HEK293 (cell line): ENCODE measurements at regions not wholly inside any gene's neighbourhood (a gene's known extent, or its start where the extent isn't known, plus 50 kb on each side); places are given as distances from the start of the nearest gene placed in this dataset.

Experiments used
- CTCF ChIA-PET: fragments of 350-600 bp; formaldehyde crosslinking; extraction: SDS; loops from one replicate; lab custom pipeline; 2021; ENCODE audit warnings: antibody characterized with exemption; lab: Yijun Ruan, JAX
- POLR2A ChIA-PET: fragments of 300-600 bp; formaldehyde crosslinking; extraction: SDS; loops from one replicate; lab custom pipeline; 2020; ENCODE audit warnings: antibody characterized with exemption, inconsistent platforms; lab: Yijun Ruan, JAX
- H3K27ac ChIP-seq: fragments of 200-500 bp; sonication (Bioruptor generic); 2 replicates; pipeline ENCODE4 v1.5.1; 2014; ENCODE audit warnings: low read depth, low read length, control low read depth, inconsistent platforms; ENCODE audit errors: extremely low read depth
- H3K36me3 ChIP-seq, 2 experiments: fragments of 200-500 bp in 1 of 2; sonication (Bioruptor generic) in 1 of 2; 1 replicate in 1 of 2; 2 replicates in 1 of 2; pipeline ENCODE4 v1.5.1; 2014 to 2017; ENCODE audit warnings: inconsistent platforms in 2 of 2, low read length in 2 of 2; ENCODE audit not compliant: control insufficient read depth in 2 of 2, insufficient read depth in 1 of 2
- H3K4me1 ChIP-seq: fragments of 200-500 bp; sonication (Bioruptor generic); 2 replicates; pipeline ENCODE4 v1.5.1; 2014; ENCODE audit warnings: mild to moderate bottlenecking, low read length, inconsistent platforms; ENCODE audit not compliant: control insufficient read depth, insufficient read depth
- H3K4me3 ChIP-seq: 2 replicates; pipeline ENCODE4 v1.5.1; 2011; ENCODE audit warnings: low read depth, mild to moderate bottlenecking, control low read depth, low read length, moderate library complexity
- H3K9me3 ChIP-seq: fragments of 200-500 bp; sonication (Bioruptor generic); 2 replicates; pipeline ENCODE4 v1.5.1; 2014; ENCODE audit warnings: low read depth, low read length, inconsistent platforms; ENCODE audit not compliant: control insufficient read depth, insufficient read depth
- KLF7 ChIP-seq: fragments of 450-650 bp; formaldehyde crosslinking; IDR thresholded peaks from 2 replicates; pipeline ENCODE4 v1.5.1; 2016; ENCODE audit warnings: missing biosample characterization, missing genetic modification characterization, borderline replicate concordance
- TRIM28 ChIP-seq: IDR thresholded peaks from 2 replicates; pipeline ENCODE4 v1.6.1; 2011; ENCODE audit warnings: low read length, control low read depth, borderline replicate concordance
- ZBTB8A ChIP-seq: fragments of 450-650 bp; formaldehyde crosslinking; IDR thresholded peaks from 2 replicates; pipeline ENCODE4 v1.5.1; 2016; ENCODE audit warnings: missing biosample characterization, missing genetic modification characterization
- ZFP69B ChIP-seq: fragments of 450-650 bp; formaldehyde crosslinking; IDR thresholded peaks from 2 replicates; pipeline ENCODE4 v1.5.1; 2016; ENCODE audit warnings: missing biosample characterization, missing genetic modification characterization
- ZNF140 ChIP-seq: fragments of 450-650 bp; formaldehyde crosslinking; IDR thresholded peaks from 2 replicates; pipeline ENCODE4 v1.5.1; 2016; ENCODE audit warnings: missing biosample characterization, missing genetic modification characterization
- ZNF155 ChIP-seq: fragments of 450-650 bp; formaldehyde crosslinking; IDR thresholded peaks from 2 replicates; pipeline ENCODE4 v1.5.1; 2016; ENCODE audit warnings: missing biosample characterization, missing genetic modification characterization
- ZNF175 ChIP-seq: fragments of 450-650 bp; formaldehyde crosslinking; IDR thresholded peaks from 2 replicates; pipeline ENCODE4 v1.5.1; 2016; ENCODE audit warnings: missing biosample characterization, missing genetic modification characterization
- ZNF202 ChIP-seq: fragments of 450-650 bp; formaldehyde crosslinking; IDR thresholded peaks from 2 replicates; pipeline ENCODE4 v1.5.1; 2016; ENCODE audit warnings: missing biosample characterization, missing genetic modification characterization, borderline replicate concordance
- ZNF223 ChIP-seq: fragments of 450-650 bp; formaldehyde crosslinking; IDR thresholded peaks from 2 replicates; pipeline ENCODE4 v1.5.1; 2016; ENCODE audit warnings: missing biosample characterization, missing genetic modification characterization
- ZNF248 ChIP-seq: fragments of 450-650 bp; formaldehyde crosslinking; IDR thresholded peaks from 2 replicates; pipeline ENCODE4 v1.5.1; 2017; ENCODE audit warnings: missing biosample characterization, missing genetic modification characterization
- ZNF302 ChIP-seq: fragments of 450-650 bp; formaldehyde crosslinking; IDR thresholded peaks from 2 replicates; pipeline ENCODE4 v1.5.1; 2016; ENCODE audit warnings: missing biosample characterization, missing genetic modification characterization, low read depth
- ZNF394 ChIP-seq: fragments of 450-650 bp; formaldehyde crosslinking; IDR thresholded peaks from 2 replicates; pipeline ENCODE4 v1.5.1; 2016; ENCODE audit warnings: missing biosample characterization, missing genetic modification characterization, mild to moderate bottlenecking, moderate library complexity, borderline replicate concordance
- ZNF548 ChIP-seq: fragments of 450-650 bp; formaldehyde crosslinking; IDR thresholded peaks from 2 replicates; pipeline ENCODE4 v1.5.1; 2016; ENCODE audit warnings: missing biosample characterization, missing genetic modification characterization
- ZNF549 ChIP-seq: fragments of 450-650 bp; IDR thresholded peaks from 2 replicates; pipeline ENCODE4 v1.5.1; 2018; ENCODE audit warnings: missing biosample characterization, missing genetic modification characterization, mild to moderate bottlenecking, inconsistent platforms, moderate library complexity
- ZNF560 ChIP-seq: fragments of 450-650 bp; formaldehyde crosslinking; IDR thresholded peaks from 2 replicates; pipeline ENCODE4 v1.5.1; 2017; ENCODE audit warnings: missing biosample characterization, missing genetic modification characterization, borderline replicate concordance
- ZNF621 ChIP-seq: fragments of 450-650 bp; formaldehyde crosslinking; IDR thresholded peaks from 2 replicates; pipeline ENCODE4 v1.5.1; 2017; ENCODE audit warnings: missing biosample characterization, missing genetic modification characterization
- ZNF677 ChIP-seq: fragments of 450-650 bp; IDR thresholded peaks from 2 replicates; pipeline ENCODE4 v1.5.0; 2018; ENCODE audit warnings: missing biosample characterization, mild to moderate bottlenecking, missing genetic modification characterization, moderate library complexity
- ZXDB ChIP-seq: fragments of 450-650 bp; formaldehyde crosslinking; IDR thresholded peaks from 2 replicates; pipeline ENCODE4 v1.5.1; 2016; ENCODE audit warnings: missing biosample characterization, missing genetic modification characterization
- TF ChIP-seq, protein P1 (sequence below): fragments of 450-650 bp; formaldehyde crosslinking; IDR thresholded peaks from 2 replicates; pipeline ENCODE4 v1.5.1; 2016; ENCODE audit warnings: missing biosample characterization, missing genetic modification characterization
- TF ChIP-seq, protein P2 (sequence below): fragments of 450-650 bp; formaldehyde crosslinking; IDR thresholded peaks from 2 replicates; pipeline ENCODE4 v1.5.0; 2017; ENCODE audit warnings: missing biosample characterization, missing genetic modification characterization, borderline replicate concordance
- TF ChIP-seq, protein P3 (sequence below): fragments of 450-650 bp; formaldehyde crosslinking; IDR thresholded peaks from 2 replicates; pipeline ENCODE4 v1.5.1; 2016; ENCODE audit warnings: missing biosample characterization, missing genetic modification characterization
- TF ChIP-seq, protein P4 (sequence below): fragments of 450-650 bp; formaldehyde crosslinking; IDR thresholded peaks from 2 replicates; pipeline ENCODE4 v1.5.1; 2017; ENCODE audit warnings: missing biosample characterization, missing genetic modification characterization
- TF ChIP-seq, protein P5 (sequence below): fragments of 450-650 bp; formaldehyde crosslinking; IDR thresholded peaks from 2 replicates; pipeline ENCODE4 v1.5.1; 2016; ENCODE audit warnings: missing biosample characterization, missing genetic modification characterization

DNA sequence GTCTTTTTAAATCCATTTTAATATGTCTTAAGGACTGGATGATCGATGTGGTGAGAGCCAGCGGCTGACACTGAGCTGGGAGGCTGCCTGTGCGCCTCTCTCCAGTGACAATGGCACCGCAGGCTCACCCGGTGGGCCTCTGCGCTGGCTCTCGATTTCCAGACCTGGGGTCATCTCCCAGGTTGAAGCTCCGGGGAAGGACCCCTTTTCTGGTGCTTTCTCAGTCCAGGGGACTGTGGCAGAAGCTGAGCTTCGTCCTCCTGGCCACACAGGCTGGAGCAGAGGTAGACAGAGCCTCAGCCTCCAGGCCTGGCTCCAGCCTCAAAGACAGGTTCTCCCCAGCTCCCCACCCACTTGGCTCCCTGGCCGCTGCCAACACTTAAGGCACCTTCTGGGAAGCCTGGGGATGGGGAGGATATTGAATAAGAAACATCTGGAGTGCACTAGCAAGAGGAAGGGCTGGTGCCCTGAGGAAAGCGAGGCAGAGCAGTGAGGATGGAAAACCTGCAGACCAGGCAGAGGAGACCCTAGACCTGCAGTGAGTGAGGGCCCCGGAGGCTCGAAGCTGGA, 154.2 kb upstream of the SMAD3 start (continued):
- no peak for TF ChIP-seq ZNF560 (tag by site-specific recombination)
- no peak for TF ChIP-seq ZNF549 (tag by site-specific recombination)
- no peak for TF ChIP-seq ZNF677 (tag by site-specific recombination)
- TF ChIP-seq ZNF548 (tag by site-specific recombination): no peak
- no peak for TF ChIP-seq ZBTB8A
- TF ChIP-seq ZXDB: no peak
- TF ChIP-seq ZFP69B: no peak

DNA sequence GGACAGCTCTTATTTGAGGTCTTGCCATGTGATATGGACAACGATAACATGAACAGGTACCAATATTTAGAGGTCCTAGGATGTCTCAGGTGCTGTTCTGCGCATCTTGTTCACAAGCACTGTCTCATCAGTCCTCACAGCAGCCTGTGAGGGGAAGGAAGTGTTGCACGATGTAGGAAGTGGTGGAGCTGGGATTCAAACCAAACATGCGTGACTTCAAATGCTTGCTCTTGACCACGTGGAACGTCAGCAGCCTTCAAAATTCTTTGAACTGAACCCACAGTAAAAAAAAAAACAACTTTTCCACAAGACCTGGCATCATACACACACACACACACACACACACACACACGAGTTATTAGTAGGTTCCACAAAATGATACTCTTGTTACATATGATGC, 153.4 kb upstream of the SMAD3 start:
- no peaks in the 10 kb centered on the region for H3K9me3 ChIP-seq
- ChIA-PET POLR2A (interaction anchor here (1.0 kb wide), 1 partner anchor 10 kb away, joined by 4 read pairs; no protein-coding TSS in a partner anchor), CTCF (interaction anchor here (0.6 to 11.0 kb wide), 5 partner anchors 7 to 893 kb away, joined by 3 to 108 read pairs (median 4); no protein-coding TSS in a partner anchor)

DNA sequence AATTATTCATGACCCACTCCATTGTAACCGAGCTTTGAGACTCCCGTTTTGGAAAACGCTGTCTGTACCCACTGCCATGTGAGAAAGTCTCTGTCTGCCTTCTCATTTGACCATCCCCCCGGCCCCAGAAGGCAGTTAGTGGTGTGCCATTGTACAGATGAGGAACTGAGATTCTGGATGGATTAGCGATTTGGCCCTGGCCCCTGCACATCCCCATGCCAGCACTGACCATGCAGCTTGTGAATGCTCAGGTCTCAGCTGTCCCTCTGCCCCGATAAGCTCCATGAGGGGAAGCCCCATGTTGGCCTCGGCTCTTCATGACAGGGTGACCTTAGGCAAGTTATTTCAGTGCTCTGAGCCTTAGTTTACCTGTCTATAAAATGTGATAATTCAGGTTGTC, 153.0 kb upstream of the SMAD3 start:
- Histone ChIP-seq H3K27ac (no peak overlapping the region), H3K9me3 (no peaks in the 10 kb centered on the region), H3K4me3 (no peak overlapping the region), H3K4me1 (no peaks in the 10 kb centered on the region), H3K36me3 (no peaks in the 10 kb centered on the region)
- ChIA-PET CTCF (interaction anchor here (0.6 to 11.0 kb wide), 4 partner anchors 6 to 893 kb away, joined by 3 to 108 read pairs (median 4); no protein-coding TSS in a partner anchor), POLR2A (interaction anchor here (1.0 kb wide), 1 partner anchor 11 kb away, joined by 4 read pairs; no protein-coding TSS in a partner anchor)
- no peak for TF ChIP-seq ZNF175 (tag by site-specific recombination)
- TF ChIP-seq ZNF394 (tag by site-specific recombination): no peak
- TF ChIP-seq, protein P1, sequence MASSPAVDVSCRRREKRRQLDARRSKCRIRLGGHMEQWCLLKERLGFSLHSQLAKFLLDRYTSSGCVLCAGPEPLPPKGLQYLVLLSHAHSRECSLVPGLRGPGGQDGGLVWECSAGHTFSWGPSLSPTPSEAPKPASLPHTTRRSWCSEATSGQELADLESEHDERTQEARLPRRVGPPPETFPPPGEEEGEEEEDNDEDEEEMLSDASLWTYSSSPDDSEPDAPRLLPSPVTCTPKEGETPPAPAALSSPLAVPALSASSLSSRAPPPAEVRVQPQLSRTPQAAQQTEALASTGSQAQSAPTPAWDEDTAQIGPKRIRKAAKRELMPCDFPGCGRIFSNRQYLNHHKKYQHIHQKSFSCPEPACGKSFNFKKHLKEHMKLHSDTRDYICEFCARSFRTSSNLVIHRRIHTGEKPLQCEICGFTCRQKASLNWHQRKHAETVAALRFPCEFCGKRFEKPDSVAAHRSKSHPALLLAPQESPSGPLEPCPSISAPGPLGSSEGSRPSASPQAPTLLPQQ: no peak
- no peak for TF ChIP-seq ZNF140 (tag by site-specific recombination)
- no peak for TF ChIP-seq ZNF248
- no peak for TF ChIP-seq ZNF621 (tag by site-specific recombination)
- no peak for TF ChIP-seq ZNF302 (tag by site-specific recombination)
- TF ChIP-seq, protein P2, sequence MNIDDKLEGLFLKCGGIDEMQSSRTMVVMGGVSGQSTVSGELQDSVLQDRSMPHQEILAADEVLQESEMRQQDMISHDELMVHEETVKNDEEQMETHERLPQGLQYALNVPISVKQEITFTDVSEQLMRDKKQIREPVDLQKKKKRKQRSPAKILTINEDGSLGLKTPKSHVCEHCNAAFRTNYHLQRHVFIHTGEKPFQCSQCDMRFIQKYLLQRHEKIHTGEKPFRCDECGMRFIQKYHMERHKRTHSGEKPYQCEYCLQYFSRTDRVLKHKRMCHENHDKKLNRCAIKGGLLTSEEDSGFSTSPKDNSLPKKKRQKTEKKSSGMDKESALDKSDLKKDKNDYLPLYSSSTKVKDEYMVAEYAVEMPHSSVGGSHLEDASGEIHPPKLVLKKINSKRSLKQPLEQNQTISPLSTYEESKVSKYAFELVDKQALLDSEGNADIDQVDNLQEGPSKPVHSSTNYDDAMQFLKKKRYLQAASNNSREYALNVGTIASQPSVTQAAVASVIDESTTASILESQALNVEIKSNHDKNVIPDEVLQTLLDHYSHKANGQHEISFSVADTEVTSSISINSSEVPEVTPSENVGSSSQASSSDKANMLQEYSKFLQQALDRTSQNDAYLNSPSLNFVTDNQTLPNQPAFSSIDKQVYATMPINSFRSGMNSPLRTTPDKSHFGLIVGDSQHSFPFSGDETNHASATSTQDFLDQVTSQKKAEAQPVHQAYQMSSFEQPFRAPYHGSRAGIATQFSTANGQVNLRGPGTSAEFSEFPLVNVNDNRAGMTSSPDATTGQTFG: no peak
- TF ChIP-seq, protein P3, sequence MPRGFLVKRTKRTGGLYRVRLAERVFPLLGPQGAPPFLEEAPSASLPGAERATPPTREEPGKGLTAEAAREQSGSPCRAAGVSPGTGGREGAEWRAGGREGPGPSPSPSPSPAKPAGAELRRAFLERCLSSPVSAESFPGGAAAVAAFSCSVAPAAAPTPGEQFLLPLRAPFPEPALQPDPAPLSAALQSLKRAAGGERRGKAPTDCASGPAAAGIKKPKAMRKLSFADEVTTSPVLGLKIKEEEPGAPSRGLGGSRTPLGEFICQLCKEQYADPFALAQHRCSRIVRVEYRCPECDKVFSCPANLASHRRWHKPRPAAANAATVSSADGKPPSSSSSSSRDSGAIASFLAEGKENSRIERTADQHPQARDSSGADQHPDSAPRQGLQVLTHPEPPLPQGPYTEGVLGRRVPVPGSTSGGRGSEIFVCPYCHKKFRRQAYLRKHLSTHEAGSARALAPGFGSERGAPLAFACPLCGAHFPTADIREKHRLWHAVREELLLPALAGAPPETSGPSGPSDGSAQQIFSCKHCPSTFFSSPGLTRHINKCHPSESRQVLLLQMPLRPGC (tag by site-specific recombination): no peak
- TF ChIP-seq KLF7: no peak
- no peak for TF ChIP-seq ZNF202 (tag by site-specific recombination)
- TF ChIP-seq ZNF155: no peak

More for the DNA sequence above, 153.4 kb upstream of the SMAD3 start:
- H3K36me3 ChIP-seq: no peaks in the 10 kb centered on the region
- TF ChIP-seq, protein P4, sequence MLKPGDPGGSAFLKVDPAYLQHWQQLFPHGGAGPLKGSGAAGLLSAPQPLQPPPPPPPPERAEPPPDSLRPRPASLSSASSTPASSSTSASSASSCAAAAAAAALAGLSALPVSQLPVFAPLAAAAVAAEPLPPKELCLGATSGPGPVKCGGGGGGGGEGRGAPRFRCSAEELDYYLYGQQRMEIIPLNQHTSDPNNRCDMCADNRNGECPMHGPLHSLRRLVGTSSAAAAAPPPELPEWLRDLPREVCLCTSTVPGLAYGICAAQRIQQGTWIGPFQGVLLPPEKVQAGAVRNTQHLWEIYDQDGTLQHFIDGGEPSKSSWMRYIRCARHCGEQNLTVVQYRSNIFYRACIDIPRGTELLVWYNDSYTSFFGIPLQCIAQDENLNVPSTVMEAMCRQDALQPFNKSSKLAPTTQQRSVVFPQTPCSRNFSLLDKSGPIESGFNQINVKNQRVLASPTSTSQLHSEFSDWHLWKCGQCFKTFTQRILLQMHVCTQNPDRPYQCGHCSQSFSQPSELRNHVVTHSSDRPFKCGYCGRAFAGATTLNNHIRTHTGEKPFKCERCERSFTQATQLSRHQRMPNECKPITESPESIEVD (tag by site-specific recombination): no peak
- no peak for TF ChIP-seq ZNF223 (tag by site-specific recombination)
- TF ChIP-seq, protein P5, sequence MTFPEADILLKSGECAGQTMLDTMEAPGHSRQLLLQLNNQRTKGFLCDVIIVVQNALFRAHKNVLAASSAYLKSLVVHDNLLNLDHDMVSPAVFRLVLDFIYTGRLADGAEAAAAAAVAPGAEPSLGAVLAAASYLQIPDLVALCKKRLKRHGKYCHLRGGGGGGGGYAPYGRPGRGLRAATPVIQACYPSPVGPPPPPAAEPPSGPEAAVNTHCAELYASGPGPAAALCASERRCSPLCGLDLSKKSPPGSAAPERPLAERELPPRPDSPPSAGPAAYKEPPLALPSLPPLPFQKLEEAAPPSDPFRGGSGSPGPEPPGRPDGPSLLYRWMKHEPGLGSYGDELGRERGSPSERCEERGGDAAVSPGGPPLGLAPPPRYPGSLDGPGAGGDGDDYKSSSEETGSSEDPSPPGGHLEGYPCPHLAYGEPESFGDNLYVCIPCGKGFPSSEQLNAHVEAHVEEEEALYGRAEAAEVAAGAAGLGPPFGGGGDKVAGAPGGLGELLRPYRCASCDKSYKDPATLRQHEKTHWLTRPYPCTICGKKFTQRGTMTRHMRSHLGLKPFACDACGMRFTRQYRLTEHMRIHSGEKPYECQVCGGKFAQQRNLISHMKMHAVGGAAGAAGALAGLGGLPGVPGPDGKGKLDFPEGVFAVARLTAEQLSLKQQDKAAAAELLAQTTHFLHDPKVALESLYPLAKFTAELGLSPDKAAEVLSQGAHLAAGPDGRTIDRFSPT (tag by site-specific recombination): no peak
- no peak for TF ChIP-seq TRIM28
- H3K4me1 ChIP-seq: no peaks in the 10 kb centered on the region
- no peak overlapping the region for H3K27ac ChIP-seq
- H3K4me3 ChIP-seq: no peak overlapping the region
